ENCODE measurements at regions not wholly inside any gene's neighbourhood (a gene's known extent, or its start where the extent isn't known, plus 50 kb on each side); places are given as distances from the start of the nearest gene placed in this dataset.

DNA sequence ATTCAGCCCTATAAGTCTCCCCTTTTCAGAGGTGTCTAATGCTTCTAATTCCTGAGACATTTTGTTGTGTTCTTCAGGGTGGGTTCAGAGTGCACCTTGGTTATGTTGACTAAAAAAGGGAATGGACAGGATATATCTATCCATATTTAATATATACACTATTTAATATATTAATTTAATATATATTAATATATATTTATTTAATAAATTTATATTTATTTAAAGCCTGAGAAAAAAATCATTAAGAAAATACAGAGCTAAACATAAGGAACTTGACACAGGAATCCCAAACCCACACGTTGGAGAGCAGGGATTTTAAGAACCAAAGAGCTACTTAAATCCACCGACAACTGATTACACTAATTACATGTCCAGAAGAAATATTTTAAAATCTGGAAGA lies 674.2 kb upstream of the KIRREL3 start:
- TF ChIP-seq, protein P1, sequence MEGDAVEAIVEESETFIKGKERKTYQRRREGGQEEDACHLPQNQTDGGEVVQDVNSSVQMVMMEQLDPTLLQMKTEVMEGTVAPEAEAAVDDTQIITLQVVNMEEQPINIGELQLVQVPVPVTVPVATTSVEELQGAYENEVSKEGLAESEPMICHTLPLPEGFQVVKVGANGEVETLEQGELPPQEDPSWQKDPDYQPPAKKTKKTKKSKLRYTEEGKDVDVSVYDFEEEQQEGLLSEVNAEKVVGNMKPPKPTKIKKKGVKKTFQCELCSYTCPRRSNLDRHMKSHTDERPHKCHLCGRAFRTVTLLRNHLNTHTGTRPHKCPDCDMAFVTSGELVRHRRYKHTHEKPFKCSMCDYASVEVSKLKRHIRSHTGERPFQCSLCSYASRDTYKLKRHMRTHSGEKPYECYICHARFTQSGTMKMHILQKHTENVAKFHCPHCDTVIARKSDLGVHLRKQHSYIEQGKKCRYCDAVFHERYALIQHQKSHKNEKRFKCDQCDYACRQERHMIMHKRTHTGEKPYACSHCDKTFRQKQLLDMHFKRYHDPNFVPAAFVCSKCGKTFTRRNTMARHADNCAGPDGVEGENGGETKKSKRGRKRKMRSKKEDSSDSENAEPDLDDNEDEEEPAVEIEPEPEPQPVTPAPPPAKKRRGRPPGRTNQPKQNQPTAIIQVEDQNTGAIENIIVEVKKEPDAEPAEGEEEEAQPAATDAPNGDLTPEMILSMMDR (IDR thresholded peaks at IDR 0.05; ENCODE audit: low read depth, low read length, poor library complexity, severe bottlenecking): no peak
- TF ChIP-seq EZH2phosphoT487 (IDR thresholded peaks at IDR 0.05; ENCODE audit: borderline replicate concordance, low read length): no peak

All from DOHH2 (cell line).